Activated naive CD8-positive, alpha-beta T cell treated with anti-CD3 and anti-CD28 coated beads for 36 hours (primary cell): ENCODE measurements at regions not wholly inside any gene's neighbourhood (a gene's known extent, or its start where the extent isn't known, plus 50 kb on each side); places are given as distances from the start of the nearest gene placed in this dataset.

ENCODE experiments used
- DNase-seq: peaks from one replicate; pipeline ENCODE4 v3.0.0; 2021
- H3K27ac Mint-ChIP-seq: one replicate; pipeline ENCODE4 v1.8.0; 2022; ENCODE audit warnings: mild to moderate bottlenecking, moderate library complexity, mixed read lengths
- H3K27me3 Mint-ChIP-seq: one replicate; pipeline ENCODE4 v1.8.0; 2022; ENCODE audit warnings: mild to moderate bottlenecking, mixed read lengths
- H3K36me3 Mint-ChIP-seq: one replicate; pipeline ENCODE4 v1.8.0; 2021; ENCODE audit warnings: mild to moderate bottlenecking, mixed read lengths
- H3K4me1 Mint-ChIP-seq: one replicate; pipeline ENCODE4 v1.8.0; 2021; ENCODE audit warnings: mixed read lengths
- H3K4me3 Mint-ChIP-seq: one replicate; pipeline ENCODE4 v1.8.0; 2022; ENCODE audit warnings: mild to moderate bottlenecking, moderate library complexity, mixed read lengths
- H3K9me3 Mint-ChIP-seq: one replicate; pipeline ENCODE4 v1.8.0; 2022; ENCODE audit warnings: mixed read lengths

DNA sequence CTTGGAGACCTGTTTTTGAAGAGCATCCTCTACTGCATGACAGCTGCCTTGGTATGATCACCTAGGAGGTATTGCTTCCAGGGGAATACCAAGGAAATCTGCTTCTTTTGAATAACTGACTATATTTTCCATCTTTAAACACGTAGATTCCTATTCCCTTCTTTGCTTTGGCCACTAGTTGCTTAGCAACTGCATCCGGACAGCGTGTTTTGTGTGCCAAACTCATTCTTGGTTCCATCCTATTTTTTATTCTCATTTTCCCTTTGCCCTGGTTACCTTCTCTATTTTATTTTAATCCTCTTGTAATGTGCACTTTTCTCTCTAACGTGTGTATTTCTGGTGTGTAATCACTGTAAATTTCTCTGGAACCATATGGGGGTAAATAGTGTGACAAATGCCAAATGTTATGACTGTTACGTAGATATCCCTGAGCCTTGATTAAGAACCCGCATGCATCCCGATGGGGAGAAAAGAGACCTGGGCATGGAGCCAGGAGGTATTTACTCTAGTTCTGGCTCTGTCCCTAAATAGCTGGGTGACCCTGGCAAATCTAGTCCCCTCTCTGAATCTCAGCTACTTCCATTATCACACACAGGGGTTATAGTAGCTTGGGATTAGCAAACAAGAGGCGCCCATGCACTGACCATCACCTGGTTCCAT lies 241.7 kb downstream of the MIAT start:
- Mint-ChIP-seq H3K27me3 (peaks cover 63% of the 10 kb centered on the region), H3K36me3 (peaks cover 2% of the 10 kb centered on the region), H3K27ac (no peak overlapping the region), H3K4me3 (no peak overlapping the region), H3K4me1 (peaks cover 23% of the 10 kb centered on the region), H3K9me3 (no peaks in the 10 kb centered on the region)
- DNase-seq: no peak

DNA sequence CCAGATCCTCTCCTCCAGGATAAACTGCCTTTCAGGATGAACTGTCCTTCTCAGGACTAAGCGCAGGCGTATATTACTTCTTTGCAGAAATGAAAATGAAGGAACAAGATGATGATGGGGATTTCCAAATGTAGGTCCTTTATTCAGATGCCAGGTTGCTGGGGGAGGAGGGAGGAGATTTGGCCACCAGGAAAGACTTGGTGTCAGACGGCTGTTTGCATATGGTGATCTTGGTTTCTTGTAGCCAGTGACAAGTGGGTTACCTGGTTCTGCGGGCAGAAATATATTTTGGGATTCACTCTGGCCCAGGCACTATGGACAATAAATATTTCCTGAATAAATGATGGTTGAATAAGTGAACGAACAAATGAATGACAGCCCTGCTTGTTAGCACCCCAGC lies 243.4 kb downstream of the MIAT start:
- H3K9me3 Mint-ChIP-seq: no peaks in the 10 kb centered on the region
- H3K4me1 Mint-ChIP-seq: peaks cover 11% of the 10 kb centered on the region
- H3K4me3 Mint-ChIP-seq: no peak overlapping the region
- no peak for DNase-seq
- peaks cover 69% of the 10 kb centered on the region for H3K27me3 Mint-ChIP-seq
- H3K36me3 Mint-ChIP-seq: peaks cover 2% of the 10 kb centered on the region
- no peak overlapping the region for H3K27ac Mint-ChIP-seq

DNA sequence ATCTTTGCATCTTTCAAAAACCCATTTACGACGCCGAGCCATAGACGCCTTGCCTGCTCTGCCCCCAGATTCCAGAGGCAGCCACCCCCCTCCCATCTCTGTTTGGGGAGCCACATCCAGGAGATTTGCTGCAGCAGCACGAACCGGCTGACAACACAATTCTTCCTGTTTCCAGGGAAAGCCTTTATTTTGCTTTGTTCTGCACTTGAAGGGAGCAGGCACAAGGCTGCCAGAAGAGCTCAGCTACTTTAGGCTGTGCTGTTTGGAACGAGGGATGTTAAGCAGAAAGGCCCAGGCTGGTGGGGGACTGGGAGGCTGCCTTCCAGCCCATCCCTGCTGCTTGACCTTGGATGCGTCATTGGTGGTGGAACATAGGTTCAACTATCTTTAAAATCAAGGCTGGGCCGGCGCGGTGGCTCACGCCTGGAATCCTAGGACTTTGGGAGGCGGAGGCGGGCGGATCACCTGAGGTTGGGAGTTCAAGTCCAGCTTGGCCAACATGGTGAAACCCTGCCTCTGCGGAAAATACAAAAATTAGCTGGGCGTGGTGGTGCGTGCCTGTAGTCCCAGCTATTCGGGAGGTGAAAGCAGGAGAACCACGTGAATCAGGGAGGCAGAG lies 243.9 kb downstream of the MIAT start:
- H3K36me3 Mint-ChIP-seq: peaks cover 2% of the 10 kb centered on the region
- H3K27me3 Mint-ChIP-seq: peaks cover 69% of the 10 kb centered on the region
- DNase-seq: no peak
- no peak overlapping the region for H3K4me3 Mint-ChIP-seq
- H3K27ac Mint-ChIP-seq: no peak overlapping the region
- no peaks in the 10 kb centered on the region for H3K9me3 Mint-ChIP-seq
- peaks cover 10% of the 10 kb centered on the region for H3K4me1 Mint-ChIP-seq

DNA sequence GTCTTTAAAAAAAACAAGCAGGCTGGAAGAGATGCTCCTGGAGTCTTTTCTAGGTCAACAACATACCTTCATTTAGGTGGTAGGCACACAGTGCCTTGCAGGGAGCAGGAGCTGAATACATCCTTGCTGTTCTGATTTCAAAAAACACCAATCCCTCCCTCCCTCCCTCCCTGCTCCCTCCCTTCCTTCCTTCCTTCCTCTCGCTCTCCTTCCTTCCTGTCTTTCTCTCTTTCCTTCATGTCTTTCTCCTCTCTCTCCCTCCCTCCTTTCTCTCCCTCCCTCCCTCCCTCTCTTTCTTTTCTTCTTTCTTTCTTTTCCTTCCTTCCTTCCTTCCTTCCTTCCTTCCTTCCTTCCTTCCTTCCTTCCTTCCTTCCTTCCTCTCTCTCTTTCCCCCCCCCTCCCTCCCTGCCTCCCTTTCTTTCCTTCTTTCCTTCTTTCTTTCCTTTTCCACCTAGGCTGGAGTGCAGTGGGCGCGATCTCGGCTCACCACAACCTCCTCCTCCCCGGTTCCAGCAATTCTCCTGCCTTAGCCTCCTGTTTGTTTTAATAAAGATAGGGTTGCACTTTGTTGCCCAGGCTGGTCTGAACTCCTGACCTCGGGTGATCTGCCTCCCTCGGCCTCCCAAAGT lies 245.1 kb downstream of the MIAT start:
- H3K27me3 Mint-ChIP-seq: peaks cover 64% of the 10 kb centered on the region
- H3K4me3 Mint-ChIP-seq: peak overlapping the region; percentile 55
- H3K36me3 Mint-ChIP-seq: no peaks in the 10 kb centered on the region
- H3K27ac Mint-ChIP-seq: no peak overlapping the region
- H3K9me3 Mint-ChIP-seq: no peaks in the 10 kb centered on the region
- DNase-seq: no peak
- peaks cover 10% of the 10 kb centered on the region for H3K4me1 Mint-ChIP-seq

DNA sequence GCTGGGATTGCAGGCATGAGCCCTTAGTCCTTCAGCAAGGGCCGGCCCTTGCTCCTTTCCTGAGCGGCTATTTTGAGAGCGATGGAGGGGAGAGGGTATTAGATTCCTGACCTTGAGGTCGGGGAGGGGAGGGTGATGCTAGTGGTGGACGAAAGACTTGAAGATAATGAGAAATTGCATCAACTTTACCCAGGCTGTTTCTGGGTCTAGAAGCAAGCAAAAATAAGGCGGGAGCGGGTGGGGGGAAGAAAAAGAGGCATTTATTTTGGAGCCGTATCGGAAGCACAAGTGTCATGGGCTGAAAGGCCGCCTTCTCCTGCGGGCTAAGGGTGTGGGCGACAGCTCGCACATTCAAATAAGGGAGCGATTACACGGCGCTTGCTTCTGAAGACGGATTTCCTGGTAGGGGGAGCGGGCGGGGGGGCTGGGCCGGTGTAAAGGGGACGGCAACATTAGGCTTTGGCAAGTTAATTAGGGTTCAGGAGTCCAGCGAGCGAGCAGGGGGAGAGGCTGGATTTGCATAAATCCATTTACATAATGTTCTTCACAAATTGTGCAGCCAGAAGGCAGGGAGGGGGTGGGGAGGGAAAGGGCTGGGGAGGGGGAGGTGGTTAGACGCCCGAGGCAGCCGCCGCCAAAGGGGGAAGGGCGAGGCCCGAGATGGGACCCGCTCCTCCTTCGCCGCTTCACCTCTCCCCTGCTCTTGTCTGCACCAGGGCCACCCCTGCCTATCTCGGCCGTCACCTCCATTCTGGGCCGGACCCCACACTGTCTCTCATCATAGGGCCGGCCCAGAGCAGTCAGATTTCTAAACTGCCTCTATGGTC lies 245.9 kb downstream of the MIAT start:
- Mint-ChIP-seq H3K4me1 (peaks cover 10% of the 10 kb centered on the region), H3K9me3 (no peaks in the 10 kb centered on the region), H3K27ac (no peak overlapping the region), H3K36me3 (peaks cover 2% of the 10 kb centered on the region), H3K4me3 (peak overlapping the region; percentile 55), H3K27me3 (peaks cover 57% of the 10 kb centered on the region)
- peak; percentile 8 for DNase-seq

DNA sequence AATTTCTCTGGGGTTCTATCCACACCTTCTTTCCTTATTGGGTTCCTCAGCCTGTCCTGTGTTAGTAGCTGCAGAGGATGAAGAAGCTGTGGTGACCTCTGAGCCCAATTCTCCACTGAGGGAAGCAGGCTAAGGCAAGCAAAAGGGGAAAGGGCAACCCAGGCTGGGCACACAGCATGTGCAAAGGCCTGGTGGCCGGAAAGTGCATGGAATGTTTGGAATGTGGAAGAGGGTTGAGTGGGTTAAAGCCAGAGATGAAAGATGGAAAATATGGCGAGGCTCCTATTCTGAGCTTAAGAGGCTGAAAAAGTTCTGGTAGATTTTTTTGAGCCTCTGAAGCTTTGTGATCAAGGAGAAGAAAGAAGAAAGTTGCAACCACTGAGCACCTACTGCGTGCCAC lies 247.1 kb downstream of the MIAT start:
- peaks cover 45% of the 10 kb centered on the region for H3K27me3 Mint-ChIP-seq
- DNase-seq: no peak
- no peak overlapping the region for H3K4me3 Mint-ChIP-seq
- no peaks in the 10 kb centered on the region for H3K9me3 Mint-ChIP-seq
- peaks cover 10% of the 10 kb centered on the region for H3K4me1 Mint-ChIP-seq
- no peak overlapping the region for H3K27ac Mint-ChIP-seq
- peaks cover 2% of the 10 kb centered on the region for H3K36me3 Mint-ChIP-seq

DNA sequence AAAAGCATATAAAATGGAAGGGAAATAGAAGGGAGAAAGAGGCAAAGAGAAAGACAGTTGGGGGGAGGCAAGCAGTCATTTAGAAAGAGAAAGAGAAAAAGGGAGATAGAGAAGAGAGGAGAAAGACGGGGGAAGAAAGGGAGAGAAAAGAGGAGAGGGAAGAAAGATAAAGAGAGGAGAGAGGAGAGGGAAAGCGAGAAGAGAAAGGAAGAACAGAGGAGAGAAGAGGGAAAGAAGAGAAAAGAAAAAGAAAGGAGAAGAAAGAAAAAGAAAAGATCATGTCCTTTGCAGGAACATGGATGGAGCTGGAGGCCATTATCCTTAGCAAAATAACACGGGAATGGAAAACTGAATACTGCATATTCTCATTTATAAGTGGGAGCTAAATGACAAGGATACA lies 247.7 kb downstream of the MIAT start:
- Mint-ChIP-seq H3K27me3 (peaks cover 43% of the 10 kb centered on the region), H3K9me3 (no peaks in the 10 kb centered on the region), H3K27ac (no peak overlapping the region), H3K36me3 (peaks cover 2% of the 10 kb centered on the region), H3K4me3 (no peak overlapping the region), H3K4me1 (peaks cover 10% of the 10 kb centered on the region)
- no peak for DNase-seq

DNA sequence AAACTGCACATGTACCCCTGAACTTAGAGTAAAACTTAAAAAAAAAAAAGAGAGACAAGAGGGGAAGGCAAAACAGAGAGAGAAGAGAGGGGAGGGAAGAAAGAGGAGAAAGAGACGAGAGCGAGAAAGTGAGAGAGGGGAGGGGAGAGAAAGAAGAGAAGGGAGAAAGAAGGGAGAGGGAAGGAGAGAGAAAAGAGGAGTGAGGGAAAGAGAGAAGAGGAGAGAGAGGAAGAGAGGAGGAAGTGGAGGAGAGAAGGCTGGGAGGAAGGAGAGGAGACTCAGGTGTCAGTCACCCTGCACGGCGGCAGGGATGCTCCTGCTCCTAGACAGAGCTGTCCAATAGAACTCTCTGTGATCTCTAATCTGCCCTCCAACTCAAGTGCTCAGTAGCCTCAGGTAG lies 248.3 kb downstream of the MIAT start:
- Mint-ChIP-seq H3K4me1 (peaks cover 10% of the 10 kb centered on the region), H3K27ac (no peak overlapping the region), H3K27me3 (peaks cover 38% of the 10 kb centered on the region), H3K36me3 (peaks cover 2% of the 10 kb centered on the region), H3K9me3 (no peaks in the 10 kb centered on the region), H3K4me3 (no peak overlapping the region)
- no peak for DNase-seq

DNA sequence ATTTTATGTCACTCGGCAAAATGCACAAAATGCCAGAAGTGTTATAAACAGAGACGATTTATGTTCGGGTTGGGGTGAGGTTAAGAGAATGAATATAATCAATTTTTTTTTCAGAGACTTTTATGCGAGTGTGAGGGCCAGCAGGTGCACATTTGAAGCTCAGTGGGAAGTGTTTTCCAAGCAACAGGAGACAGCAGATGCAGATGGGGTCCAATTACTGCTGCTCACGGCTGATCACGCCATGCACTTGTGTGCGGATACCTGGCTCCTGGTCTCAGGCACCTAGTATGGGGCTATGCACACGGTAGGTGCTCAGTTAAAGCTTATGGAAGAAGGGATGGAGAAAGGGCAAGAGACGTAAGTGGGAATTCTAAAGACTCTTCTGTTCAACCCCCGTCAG lies 249.1 kb downstream of the MIAT start:
- peaks cover 10% of the 10 kb centered on the region for H3K4me1 Mint-ChIP-seq
- peaks cover 2% of the 10 kb centered on the region for H3K36me3 Mint-ChIP-seq
- no peak for DNase-seq
- no peak overlapping the region for H3K4me3 Mint-ChIP-seq
- peaks cover 30% of the 10 kb centered on the region for H3K27me3 Mint-ChIP-seq
- no peaks in the 10 kb centered on the region for H3K9me3 Mint-ChIP-seq
- no peak overlapping the region for H3K27ac Mint-ChIP-seq

DNA sequence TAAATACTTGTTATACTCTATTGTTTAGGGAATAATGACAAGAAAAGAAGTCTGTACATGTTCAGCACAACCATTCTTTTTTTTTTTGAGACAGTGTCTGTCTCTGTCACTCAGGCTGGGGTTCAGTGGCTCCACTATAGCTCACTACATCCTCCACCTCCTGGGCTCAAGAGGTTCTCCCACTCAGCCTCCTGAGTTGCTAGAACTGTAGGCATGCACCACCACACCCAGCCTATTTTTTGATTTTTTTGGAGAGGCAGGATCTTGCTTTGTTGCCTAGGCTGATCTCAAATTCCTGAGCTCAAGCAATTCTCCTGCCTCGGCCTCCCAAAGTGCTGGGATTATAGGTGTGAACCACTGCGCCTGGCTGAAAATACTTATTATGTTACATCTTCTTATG lies 250.0 kb downstream of the MIAT start:
- H3K4me3 Mint-ChIP-seq: no peak overlapping the region
- H3K9me3 Mint-ChIP-seq: no peaks in the 10 kb centered on the region
- peaks cover 28% of the 10 kb centered on the region for H3K27me3 Mint-ChIP-seq
- peaks cover 2% of the 10 kb centered on the region for H3K36me3 Mint-ChIP-seq
- DNase-seq: no peak
- H3K4me1 Mint-ChIP-seq: peaks cover 10% of the 10 kb centered on the region
- no peak overlapping the region for H3K27ac Mint-ChIP-seq

DNA sequence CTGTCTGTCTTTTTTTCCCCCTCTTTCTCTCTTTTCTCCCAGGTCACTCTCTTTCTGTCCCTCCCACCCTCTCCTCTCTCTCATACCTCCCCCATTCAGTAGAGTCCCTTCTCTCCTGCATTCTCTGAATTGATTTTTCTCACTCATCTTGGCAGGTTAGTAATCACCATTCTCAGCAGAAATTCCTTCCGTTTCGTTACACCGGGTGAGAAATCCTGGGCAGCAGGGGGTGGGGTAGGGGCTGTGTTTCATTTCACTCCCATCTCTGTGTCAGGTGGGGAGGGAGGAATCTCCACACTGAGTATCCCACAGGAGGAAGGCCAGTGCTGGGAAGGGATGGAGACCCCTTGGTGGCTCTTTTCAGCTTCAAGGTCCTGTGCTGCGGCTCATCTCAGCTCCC lies 253.5 kb downstream of the MIAT start:
- H3K36me3 Mint-ChIP-seq: peaks cover 2% of the 10 kb centered on the region
- H3K4me1 Mint-ChIP-seq: peaks cover 3% of the 10 kb centered on the region
- no peak for DNase-seq
- no peak overlapping the region for H3K27ac Mint-ChIP-seq
- no peak overlapping the region for H3K4me3 Mint-ChIP-seq
- H3K27me3 Mint-ChIP-seq: peaks cover 30% of the 10 kb centered on the region
- no peaks in the 10 kb centered on the region for H3K9me3 Mint-ChIP-seq

DNA sequence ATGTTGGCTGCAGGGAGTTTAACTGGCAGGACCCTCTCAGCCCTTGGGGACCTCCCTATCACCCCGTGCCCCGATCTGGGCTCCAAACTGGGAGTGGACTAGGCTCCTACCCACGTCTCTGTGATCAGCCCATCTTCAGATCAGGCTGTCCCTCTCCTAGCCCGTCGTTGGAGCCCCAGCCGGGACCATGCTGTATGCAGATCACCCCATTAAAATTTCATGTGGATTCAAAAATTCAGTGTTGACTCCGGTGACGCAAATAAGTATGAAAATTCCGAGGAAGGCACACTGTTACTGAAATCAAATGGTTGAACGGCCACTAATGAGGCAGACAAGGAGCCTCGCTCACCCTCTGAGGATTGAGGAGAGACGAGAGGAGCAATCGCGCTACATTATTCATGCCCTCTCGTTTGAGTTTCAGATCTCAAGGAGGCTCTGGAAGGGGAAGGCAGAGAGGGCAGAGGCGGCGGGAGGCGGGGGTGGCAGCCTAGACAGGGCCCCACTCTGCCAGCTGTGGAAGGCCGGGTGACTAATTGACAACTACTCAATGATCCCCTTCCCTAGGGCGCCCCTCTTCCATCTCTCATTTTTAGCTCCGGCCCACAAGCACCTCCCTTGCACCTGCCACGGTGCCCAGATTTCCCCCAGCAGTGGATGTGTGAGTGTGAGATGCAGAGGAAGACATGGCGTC lies 255.4 kb downstream of the MIAT start:
- no peak overlapping the region for H3K27ac Mint-ChIP-seq
- no peak for DNase-seq

DNA sequence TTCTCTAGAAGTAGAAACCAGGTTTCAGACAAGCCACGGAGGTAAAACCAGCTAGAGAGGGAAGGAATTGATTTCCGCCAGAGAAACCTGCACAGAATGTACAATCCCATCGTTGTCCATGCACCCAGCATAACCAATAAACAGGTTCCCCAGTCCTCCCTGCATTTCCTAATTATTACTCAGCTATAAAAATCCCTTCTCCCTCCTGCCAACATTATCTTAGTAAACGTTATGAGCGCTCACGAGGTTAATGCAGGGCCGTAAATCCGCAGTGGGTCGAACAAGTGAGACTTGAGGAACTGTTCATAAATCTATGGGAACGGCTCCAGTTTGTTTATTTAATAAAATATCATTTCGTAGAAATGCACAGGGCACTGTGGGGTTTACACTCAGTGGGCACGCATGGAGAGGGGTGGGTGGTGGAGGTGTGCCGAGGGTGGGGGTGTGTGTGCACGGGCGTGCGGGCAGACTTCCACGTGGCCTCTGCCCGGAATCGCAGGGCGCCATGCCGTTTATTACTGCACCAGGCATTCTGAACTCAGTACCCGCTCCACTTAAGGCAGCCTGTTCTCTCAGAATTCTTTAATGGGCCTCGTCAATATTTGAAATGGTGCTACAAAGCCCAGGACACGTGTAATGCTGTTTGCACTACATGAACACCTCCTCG lies 257.3 kb downstream of the MIAT start:
- H3K27ac Mint-ChIP-seq: no peak overlapping the region
- no peak overlapping the region for H3K4me3 Mint-ChIP-seq
- no peaks in the 10 kb centered on the region for H3K36me3 Mint-ChIP-seq
- no peak for DNase-seq
- peaks cover 3% of the 10 kb centered on the region for H3K4me1 Mint-ChIP-seq
- H3K9me3 Mint-ChIP-seq: peaks cover 1% of the 10 kb centered on the region
- peaks cover 30% of the 10 kb centered on the region for H3K27me3 Mint-ChIP-seq

More for the DNA sequence above, 255.4 kb downstream of the MIAT start:
- no peak overlapping the region for H3K4me3 Mint-ChIP-seq
- H3K9me3 Mint-ChIP-seq: peaks cover under 1% of the 10 kb centered on the region
- H3K27me3 Mint-ChIP-seq: peaks cover 30% of the 10 kb centered on the region
- H3K36me3 Mint-ChIP-seq: peaks cover 2% of the 10 kb centered on the region
- peaks cover 3% of the 10 kb centered on the region for H3K4me1 Mint-ChIP-seq

DNA sequence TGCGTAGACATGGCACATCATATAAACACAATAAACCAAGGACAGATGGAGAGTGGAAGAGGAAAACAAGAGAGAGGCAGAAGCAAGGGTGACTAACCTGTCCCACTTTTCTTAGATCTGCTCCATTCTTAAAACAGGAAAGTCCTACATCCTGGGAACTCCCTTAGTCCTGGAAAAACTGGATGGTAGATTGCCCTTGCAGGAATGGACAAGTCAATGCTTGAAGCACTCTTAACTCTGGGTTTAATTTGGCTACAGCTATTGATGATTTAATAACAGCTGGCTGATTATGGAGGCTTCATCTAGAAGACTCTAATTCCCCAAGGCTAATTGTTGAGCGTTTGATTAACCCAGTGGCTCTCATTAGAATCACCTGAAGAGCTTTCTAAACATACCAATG lies 258.8 kb downstream of the MIAT start:
- H3K36me3 Mint-ChIP-seq: no peaks in the 10 kb centered on the region
- no peak overlapping the region for H3K27ac Mint-ChIP-seq
- no peak for DNase-seq
- no peak overlapping the region for H3K4me3 Mint-ChIP-seq
- H3K27me3 Mint-ChIP-seq: peaks cover 30% of the 10 kb centered on the region
- H3K4me1 Mint-ChIP-seq: peaks cover 3% of the 10 kb centered on the region
- peaks cover 1% of the 10 kb centered on the region for H3K9me3 Mint-ChIP-seq
